ENCODE measurements at regions not wholly inside any gene's neighbourhood (a gene's known extent, or its start where the extent isn't known, plus 50 kb on each side); places are given as distances from the start of the nearest gene placed in this dataset.
A peak's percentile ranks its signal among the peaks of the same experiment; 100 is the strongest.
"Not testable (repeated sequence)": the region's sequence is repeated elsewhere in the genome, so short reads cannot be mapped to it uniquely, and the experiment has no call there.

- not testable (repeated sequence) for DNase-seq (ENCODE audit: low read depth)
Measured at GRCh38 chr2:132220589-132220988, 58.8 kb upstream of the ANKRD30BL start.

DNA sequence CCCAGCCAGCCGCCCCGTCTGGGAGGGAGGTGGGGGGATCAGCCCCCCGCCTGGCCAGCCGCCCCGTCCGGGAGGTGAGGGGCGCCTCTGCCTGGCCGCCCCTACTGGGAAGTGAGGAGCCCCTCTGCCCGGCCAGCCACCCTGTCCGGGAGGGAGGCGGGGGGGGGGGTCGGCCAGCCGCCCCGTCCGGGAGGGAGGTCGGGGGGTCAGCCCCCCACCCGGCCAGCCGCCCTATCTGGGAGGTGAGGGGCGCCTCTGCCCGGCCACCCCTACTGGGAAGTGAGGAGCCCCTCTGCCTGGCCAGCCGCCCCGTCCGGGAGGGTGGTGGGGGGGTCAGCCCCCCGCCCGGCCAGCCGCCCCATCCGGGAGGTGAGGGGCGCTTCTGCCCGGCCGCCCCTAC, 60.1 kb upstream of the ANKRD30BL start:
- DNase-seq (ENCODE audit: low read depth) = not testable (repeated sequence)

- no peak for DNase-seq (ENCODE audit: low read depth)
Measured at GRCh38 chr2:132252191-132252893, 90.6 kb upstream of the ANKRD30BL start.

- no peak for DNase-seq (ENCODE audit: low read depth)
Measured at GRCh38 chr2:132252894-132253264, 91.1 kb upstream of the ANKRD30BL start.

DNA sequence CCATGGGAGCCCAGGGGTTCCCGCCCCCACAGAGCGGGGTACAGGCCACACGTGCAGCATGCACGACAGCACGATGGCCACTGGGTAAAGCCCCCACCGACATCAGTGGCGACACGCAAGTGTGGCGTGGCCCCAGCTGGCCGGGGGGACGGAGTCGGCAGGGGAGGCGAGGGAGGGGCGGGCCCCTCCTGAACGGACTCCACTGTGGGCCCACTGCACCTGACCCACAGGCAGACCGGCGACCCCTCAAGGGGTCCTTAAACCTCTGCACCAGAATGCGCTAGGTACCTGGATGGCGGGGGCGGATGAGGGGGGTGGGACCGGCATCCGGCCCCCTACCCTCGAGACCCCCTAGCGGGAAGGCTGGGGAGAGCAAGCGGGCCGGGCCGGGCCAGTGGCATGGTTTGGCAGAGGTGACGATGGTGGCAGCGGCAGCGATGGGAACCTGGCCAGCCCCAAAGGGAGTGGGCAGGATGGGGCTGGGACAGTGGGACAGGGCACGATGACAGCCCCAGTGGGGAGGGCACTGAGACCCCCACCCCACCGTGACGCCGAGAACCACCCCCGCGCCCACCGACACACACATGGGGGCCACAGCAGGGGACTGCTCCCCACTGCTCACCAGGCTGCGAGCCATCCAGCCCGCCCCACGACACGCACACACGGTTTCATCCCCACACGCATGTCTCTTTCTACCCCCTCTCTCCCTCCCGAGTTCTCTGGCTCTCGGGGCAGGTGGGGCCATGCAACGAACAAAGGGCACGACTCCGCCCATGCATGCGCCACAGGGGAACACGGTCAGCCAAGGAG, 91.9 kb upstream of the ANKRD30BL start:
- DNase-seq (ENCODE audit: low read depth) = no peak

DNA sequence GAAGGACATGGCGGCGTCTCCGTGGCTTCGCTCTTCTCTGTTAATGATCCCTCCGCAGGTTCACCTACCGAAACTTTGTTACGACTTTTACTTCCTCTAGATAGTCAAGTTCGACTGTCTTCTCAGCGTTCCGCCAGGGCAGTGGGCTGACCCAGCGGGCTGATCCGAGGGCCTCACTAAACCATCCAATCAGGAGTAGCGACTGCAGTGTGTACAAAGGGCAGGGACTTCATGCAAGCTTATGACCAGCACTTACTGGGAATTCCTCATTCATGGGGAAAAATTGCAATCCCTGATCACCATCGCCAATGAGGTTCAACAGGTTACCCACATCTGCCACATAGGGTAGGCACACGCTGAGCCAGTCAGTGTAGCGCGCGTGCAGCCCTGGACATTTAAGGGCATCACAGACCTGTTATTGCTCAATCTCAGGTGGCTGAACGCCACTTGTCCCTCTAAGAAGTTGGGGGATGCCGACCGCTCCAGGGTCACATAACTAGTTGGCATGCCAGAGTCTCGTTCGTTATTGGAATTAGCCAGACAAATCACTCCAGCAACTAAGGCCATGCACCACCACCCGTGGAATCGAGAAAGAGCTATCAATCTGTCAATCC, 92.7 kb upstream of the ANKRD30BL start:
- DNase-seq (ENCODE audit: low read depth) = not testable (repeated sequence)

DNA sequence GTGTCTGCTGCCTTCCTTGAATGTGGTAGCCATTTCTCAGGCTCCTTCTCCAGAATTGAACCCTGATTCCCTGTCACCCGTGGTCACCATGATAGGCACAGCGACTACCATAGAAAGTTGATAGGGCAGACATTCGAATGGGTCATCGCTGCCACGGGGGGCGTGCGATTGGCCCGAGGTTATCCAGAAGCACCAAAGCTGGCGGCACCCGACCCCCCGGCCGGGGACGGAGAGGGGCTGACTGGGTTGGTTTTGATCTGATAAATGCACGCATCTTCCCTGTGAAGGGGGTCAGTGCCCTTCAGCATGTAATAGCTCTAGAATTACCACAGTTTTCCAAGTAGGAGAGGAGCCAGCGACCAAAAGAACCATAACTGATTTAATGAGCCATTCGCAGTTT, 94.0 kb upstream of the ANKRD30BL start:
- DNase-seq (ENCODE audit: low read depth) = no peak

GRCh38 chr2:132256251-132256902, 94.6 kb upstream of the ANKRD30BL start:
- no peak for DNase-seq (ENCODE audit: low read depth)

GRCh38 chr2:132256903-132257300, 95.2 kb upstream of the ANKRD30BL start:
- DNase-seq (ENCODE audit: low read depth) = not testable (repeated sequence)

- DNase-seq (ENCODE audit: low read depth) = not testable (repeated sequence)
Measured at GRCh38 chr2:132257301-132258171, 95.8 kb upstream of the ANKRD30BL start.

DNA sequence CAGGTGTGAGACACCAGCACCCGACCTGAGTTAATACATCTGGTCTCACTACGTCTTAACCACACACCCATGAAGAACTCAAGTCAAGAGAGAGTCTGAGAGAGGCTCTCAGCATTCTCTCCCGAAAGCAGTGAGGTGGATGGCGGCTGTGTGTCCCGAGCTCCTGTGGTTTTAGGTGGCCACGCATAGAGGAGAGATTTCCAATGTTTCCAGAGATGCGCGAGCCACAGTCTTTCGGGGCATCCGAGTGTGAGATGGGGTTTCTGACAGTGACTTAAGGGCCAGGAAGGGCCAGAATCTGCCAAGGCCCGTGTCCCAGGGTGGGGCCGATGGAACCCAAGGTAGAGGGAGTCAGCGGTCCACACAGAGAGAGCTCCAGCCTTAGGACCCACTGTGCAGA, 97.5 kb upstream of the ANKRD30BL start:
- not testable (repeated sequence) for DNase-seq (ENCODE audit: low read depth)

- DNase-seq (ENCODE audit: low read depth) = not testable (repeated sequence)
Measured at GRCh38 chr2:132265595-132265994, 103.8 kb upstream of the ANKRD30BL start.

DNA sequence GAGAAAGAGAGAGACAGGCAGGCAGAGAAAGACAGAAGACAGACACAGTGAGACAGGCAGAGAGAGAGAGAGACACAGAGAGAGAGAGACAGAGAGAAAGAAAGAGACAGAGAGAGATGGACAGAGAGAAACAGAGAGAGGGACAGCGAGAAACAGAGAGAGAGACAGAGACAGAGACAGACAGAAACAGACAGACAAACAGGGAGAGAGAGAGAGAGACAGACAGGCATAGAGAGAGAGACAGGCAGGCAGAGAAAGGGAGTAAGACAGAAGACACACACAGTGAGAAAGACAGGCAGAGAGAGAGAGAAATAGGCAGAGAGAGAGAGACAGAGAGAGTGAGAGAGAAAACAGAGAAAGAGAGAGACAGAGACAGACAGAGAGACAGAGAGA, 105.3 kb upstream of the ANKRD30BL start:
- DNase-seq (ENCODE audit: low read depth) = no peak

DNA sequence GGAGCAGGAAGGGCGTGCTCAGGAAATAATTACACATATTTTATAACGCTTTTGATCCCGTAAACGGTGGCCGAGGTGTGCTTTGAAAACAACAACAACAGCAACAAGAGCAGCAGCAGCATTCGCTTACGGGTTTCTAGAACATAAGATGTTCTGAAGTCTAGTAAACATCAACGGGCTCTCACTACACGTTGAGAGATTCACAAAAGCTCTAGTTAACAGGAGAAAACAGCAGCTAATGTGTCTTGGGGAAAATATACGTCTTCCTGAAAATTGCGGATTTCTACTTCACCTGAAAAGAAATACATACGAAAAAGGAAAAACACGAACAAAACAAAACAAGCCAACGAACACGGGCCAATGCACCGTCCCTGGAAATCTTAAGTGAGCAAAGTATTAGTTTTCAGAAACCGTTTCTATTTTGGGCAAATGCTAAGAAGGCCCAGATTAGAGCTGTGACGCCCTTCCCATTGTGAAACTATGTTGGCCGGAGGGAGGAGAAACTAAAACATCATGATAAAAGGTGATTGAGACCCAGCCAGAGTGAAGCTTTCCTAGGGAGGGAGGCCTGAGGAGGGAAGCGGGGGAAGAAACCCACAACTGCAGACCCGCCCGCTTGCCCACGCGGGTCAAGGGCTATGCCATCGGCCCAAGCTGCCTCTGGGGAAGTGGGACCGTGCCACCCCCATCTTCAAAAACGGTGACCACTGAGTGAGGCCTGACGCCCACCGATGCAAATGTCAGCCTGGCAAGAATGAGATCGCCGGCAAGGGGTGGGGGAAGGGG, 105.9 kb upstream of the ANKRD30BL start:
- peak; percentile 30 for DNase-seq (ENCODE audit: low read depth)

DNA sequence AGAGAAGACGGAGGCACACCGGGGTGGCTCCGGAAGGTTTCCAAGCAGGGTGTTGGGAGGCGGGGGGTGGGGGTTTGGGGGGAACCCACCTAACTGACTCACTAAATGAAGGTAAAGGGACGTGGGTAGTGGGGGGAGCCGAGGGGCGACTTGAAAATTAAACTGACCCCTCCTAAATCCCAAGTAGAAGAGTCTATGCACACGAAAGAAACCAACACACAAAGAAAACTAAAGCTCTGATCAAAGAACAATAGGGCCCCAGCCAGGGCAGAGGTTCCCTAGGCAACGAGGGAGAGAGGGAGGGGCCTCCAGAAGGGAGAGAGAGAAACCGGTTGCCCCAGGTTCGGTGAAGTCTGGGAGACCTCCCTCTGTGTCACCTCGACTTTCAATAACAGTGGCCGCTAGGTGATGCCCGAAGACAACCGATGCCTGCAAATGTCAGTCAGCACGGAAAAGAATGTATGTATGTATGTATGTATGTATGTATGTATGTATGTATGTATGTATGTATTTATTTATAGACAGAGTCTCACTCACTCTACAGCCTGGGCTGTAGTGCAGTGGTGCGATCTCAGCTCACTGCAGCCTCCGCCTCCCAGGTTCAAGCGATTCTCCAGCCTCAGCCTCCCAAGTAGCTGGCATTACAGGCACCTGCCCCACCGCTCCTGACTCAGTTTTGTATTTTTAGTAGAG, 106.7 kb upstream of the ANKRD30BL start:
- peak; percentile 46 for DNase-seq (ENCODE audit: low read depth)

- no peak for DNase-seq (ENCODE audit: low read depth)
Measured at GRCh38 chr2:132268977-132269523, 107.3 kb upstream of the ANKRD30BL start.

GRCh38 chr2:132270255-132270654, 108.5 kb upstream of the ANKRD30BL start:
- no peak for DNase-seq (ENCODE audit: low read depth)

DNA sequence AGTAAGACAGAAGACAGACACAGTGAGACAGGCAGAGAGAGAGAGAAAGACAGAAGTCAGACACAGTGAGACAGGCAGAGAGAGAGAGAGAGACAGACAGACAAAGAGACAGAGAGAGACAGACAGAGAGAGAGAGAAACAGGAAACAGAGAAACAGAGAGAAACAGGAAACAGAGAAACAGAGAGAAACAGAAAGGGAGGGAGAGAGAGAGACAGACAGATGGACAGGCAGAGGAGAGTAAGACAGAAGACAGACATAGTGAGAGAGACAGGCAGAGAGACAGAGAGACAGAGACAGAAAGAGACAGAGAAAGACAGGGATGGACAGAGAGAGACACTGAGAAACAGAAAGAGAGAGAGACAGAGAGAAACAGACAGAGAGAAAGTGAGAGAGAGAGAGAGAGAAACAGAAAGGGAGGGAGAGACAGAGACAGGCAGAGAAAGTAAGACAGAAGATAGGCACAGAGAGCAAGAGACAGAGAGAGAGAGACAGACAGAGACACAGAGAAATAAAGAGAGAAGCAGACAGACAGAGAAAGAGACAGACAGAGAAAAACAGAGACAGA, 109.3 kb upstream of the ANKRD30BL start:
- no peak for DNase-seq (ENCODE audit: low read depth)

DNA sequence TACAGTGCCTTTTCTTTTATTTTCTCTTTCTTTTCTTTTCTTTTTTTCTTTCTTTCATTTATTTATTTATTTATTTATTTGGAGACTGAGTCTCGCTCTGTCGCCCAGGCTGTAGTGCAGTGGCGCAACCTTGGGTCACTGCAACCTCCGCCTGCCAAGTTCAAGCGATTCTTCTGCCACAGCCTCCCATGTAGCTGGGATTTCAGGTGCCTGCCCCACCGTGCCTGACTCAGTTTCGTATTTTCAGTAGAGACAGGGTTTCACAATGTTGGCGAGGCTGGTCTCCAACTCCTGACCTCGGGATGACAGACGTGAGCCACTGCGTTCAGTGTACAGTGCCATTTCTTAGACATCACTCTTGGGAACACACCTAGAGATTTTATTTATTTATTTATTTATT, 110.0 kb upstream of the ANKRD30BL start:
- DNase-seq (ENCODE audit: low read depth) = not testable (repeated sequence)
